ENCODE measurements at regions not wholly inside any gene's neighbourhood (a gene's known extent, or its start where the extent isn't known, plus 50 kb on each side); places are given as distances from the start of the nearest gene placed in this dataset.

- Histone ChIP-seq H3K27me3 (no peaks in the 10 kb centered on the region), H3K4me2 (no peak overlapping the region), H3K36me3 (no peaks in the 10 kb centered on the region), H3K9ac (no peak overlapping the region), H3K4me1 (no peaks in the 10 kb centered on the region), H4K20me1 (no peaks in the 10 kb centered on the region), H3K4me3 (no peak overlapping the region), H3K27ac (no peak overlapping the region), H3K9me3 (no peaks in the 10 kb centered on the region)
- no peak for TF ChIP-seq Cebpa-rat (IDR thresholded peaks at IDR 0.05)
These were observed 534.0 kb downstream of the EFNB2 start for GRCh38 chr13:106001443-106001842.

GRCh38 chr13:105997581-105998550, 537.6 kb downstream of the EFNB2 start:
- TF ChIP-seq Cebpa-rat (IDR thresholded peaks at IDR 0.05): no peak
- Histone ChIP-seq H3K4me1 (no peaks in the 10 kb centered on the region), H3K27ac (no peak overlapping the region)

DNA sequence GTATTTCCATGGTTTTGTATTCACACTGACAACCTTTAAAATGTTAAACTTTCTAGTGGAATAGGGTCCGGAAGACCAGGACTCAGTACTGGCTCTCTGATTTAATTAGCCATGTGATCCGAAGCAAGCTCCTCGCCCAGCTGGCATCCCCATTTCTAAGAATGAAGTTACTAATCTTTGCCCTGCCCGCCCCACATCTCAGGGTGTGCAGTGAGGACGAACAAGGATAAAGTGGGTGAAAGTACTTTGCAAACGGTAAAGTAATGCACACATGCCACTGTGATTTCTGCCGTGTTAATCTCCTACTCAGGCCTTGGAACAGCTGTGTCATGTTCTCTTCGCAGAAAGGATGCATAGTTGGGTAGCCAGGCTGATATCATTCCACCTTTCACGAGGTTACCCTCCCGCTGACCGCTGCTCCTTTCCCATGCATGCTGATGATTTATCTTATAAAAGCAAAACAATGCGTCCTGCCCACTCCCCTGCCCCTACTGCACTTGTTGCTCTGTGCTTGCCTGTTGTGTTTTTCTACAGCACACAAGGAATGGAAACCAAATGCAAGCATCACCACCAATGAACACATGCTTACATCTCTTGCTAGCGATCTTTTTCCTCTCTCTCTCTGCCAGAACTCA, 539.0 kb downstream of the EFNB2 start:
- Histone ChIP-seq H3K27me3 (no peaks in the 10 kb centered on the region), H3K9ac (no peak overlapping the region), H3K4me1 (no peaks in the 10 kb centered on the region), H3K4me2 (no peak overlapping the region), H3K4me3 (no peak overlapping the region), H3K9me3 (no peaks in the 10 kb centered on the region), H3K27ac (no peak overlapping the region), H4K20me1 (no peaks in the 10 kb centered on the region), H3K36me3 (no peaks in the 10 kb centered on the region)
- no peak for TF ChIP-seq Cebpa-rat (IDR thresholded peaks at IDR 0.05)

More at GRCh38 chr13:105997581-105998550, 537.6 kb downstream of the EFNB2 start:
- Histone ChIP-seq H3K9me3 (no peaks in the 10 kb centered on the region), H3K36me3 (no peaks in the 10 kb centered on the region), H3K9ac (no peak overlapping the region), H4K20me1 (no peaks in the 10 kb centered on the region), H3K27me3 (no peaks in the 10 kb centered on the region), H3K4me2 (no peak overlapping the region), H3K4me3 (no peak overlapping the region)

GRCh38 chr13:105994340-105994739, 541.1 kb downstream of the EFNB2 start:
- Histone ChIP-seq H3K9ac (no peak overlapping the region), H3K27ac (no peak overlapping the region), H4K20me1 (no peaks in the 10 kb centered on the region), H3K36me3 (no peaks in the 10 kb centered on the region), H3K9me3 (no peaks in the 10 kb centered on the region), H3K4me3 (no peak overlapping the region), H3K4me2 (no peak overlapping the region), H3K27me3 (no peaks in the 10 kb centered on the region), H3K4me1 (no peaks in the 10 kb centered on the region)
- TF ChIP-seq Cebpa-rat (IDR thresholded peaks at IDR 0.05): no peak

GRCh38 chr13:105991622-105992277, 543.7 kb downstream of the EFNB2 start:
- no peak for TF ChIP-seq Cebpa-rat (IDR thresholded peaks at IDR 0.05)
- H3K4me3 ChIP-seq: no peak overlapping the region
- H4K20me1 ChIP-seq: no peaks in the 10 kb centered on the region
- H3K4me2 ChIP-seq: no peak overlapping the region
- H3K27ac ChIP-seq: no peak overlapping the region
- H3K9ac ChIP-seq: no peak overlapping the region
- no peaks in the 10 kb centered on the region for H3K27me3 ChIP-seq
- no peaks in the 10 kb centered on the region for H3K9me3 ChIP-seq
- no peaks in the 10 kb centered on the region for H3K36me3 ChIP-seq
- H3K4me1 ChIP-seq: no peaks in the 10 kb centered on the region

DNA sequence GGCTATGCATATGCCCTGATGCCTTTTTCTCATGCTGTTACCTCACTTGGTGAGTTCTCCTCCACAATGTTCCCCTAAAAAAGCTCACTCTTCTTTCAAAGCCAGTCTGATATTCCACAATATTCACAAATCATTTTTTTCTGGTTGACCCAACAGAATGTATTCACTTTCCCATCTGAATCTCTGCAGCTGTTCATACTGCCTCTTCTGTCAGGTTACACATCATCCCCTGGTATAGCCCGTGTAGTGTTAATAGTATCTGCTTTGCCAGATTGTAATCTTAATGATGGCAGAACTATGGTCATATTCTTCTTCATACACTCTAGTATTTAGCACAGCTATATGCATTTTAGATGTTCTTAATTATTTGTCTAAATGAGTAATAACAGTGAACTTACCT, 544.3 kb downstream of the EFNB2 start:
- TF ChIP-seq Cebpa-rat (IDR thresholded peaks at IDR 0.05): no peak
- H3K27ac ChIP-seq: no peak overlapping the region

GRCh38 chr13:105990256-105990958, 545.1 kb downstream of the EFNB2 start:
- no peaks in the 10 kb centered on the region for H3K36me3 ChIP-seq
- H4K20me1 ChIP-seq: no peaks in the 10 kb centered on the region
- no peak overlapping the region for H3K9ac ChIP-seq
- TF ChIP-seq Cebpa-rat (IDR thresholded peaks at IDR 0.05): no peak
- no peaks in the 10 kb centered on the region for H3K27me3 ChIP-seq
- H3K4me3 ChIP-seq: no peak overlapping the region
- H3K4me2 ChIP-seq: no peak overlapping the region
- H3K4me1 ChIP-seq: no peaks in the 10 kb centered on the region
- no peak overlapping the region for H3K27ac ChIP-seq
- H3K9me3 ChIP-seq: no peaks in the 10 kb centered on the region

More for the DNA sequence above, 544.3 kb downstream of the EFNB2 start:
- Histone ChIP-seq H3K4me1 (no peaks in the 10 kb centered on the region), H3K9ac (no peak overlapping the region), H3K4me3 (no peak overlapping the region), H3K27me3 (no peaks in the 10 kb centered on the region), H3K4me2 (no peak overlapping the region), H4K20me1 (no peaks in the 10 kb centered on the region), H3K36me3 (no peaks in the 10 kb centered on the region), H3K9me3 (no peaks in the 10 kb centered on the region)

DNA sequence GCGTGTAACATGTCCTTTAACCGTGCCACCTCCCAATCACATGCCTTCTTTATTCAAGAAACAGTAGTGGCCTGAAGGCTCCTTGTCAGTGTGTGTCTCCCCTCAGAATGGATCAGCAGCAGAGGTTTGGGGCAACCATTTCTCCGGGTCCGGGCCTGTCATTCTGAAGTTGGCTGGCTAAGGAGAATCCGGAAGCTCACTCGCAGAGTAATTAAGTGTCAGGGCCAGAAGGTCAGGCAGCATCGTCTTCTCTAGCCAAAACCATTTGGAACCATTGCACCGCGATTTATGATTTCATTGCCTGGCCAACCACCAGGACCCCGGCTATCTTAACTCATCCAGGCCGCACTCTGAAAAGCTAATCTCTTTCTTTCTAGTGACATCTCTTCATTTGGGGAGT, 550.8 kb downstream of the EFNB2 start:
- no peak overlapping the region for H3K27ac ChIP-seq

GRCh38 chr13:105984236-105984635, 551.2 kb downstream of the EFNB2 start:
- H4K20me1 ChIP-seq: no peaks in the 10 kb centered on the region
- H3K9ac ChIP-seq: no peak overlapping the region
- no peak for TF ChIP-seq Cebpa-rat (IDR thresholded peaks at IDR 0.05)
- H3K9me3 ChIP-seq: no peaks in the 10 kb centered on the region
- no peak overlapping the region for H3K27ac ChIP-seq
- no peaks in the 10 kb centered on the region for H3K36me3 ChIP-seq
- no peak overlapping the region for H3K4me3 ChIP-seq
- no peaks in the 10 kb centered on the region for H3K4me1 ChIP-seq
- no peak overlapping the region for H3K4me2 ChIP-seq
- no peaks in the 10 kb centered on the region for H3K27me3 ChIP-seq

More for the DNA sequence above, 550.8 kb downstream of the EFNB2 start:
- TF ChIP-seq Cebpa-rat (IDR thresholded peaks at IDR 0.05): no peak
- Histone ChIP-seq H3K4me1 (no peaks in the 10 kb centered on the region), H3K36me3 (no peaks in the 10 kb centered on the region), H3K9ac (no peak overlapping the region), H3K4me3 (no peak overlapping the region), H4K20me1 (no peaks in the 10 kb centered on the region), H3K9me3 (no peaks in the 10 kb centered on the region), H3K27me3 (no peaks in the 10 kb centered on the region), H3K4me2 (no peak overlapping the region)
